ENCODE measurements at regions not wholly inside any gene's neighbourhood (a gene's known extent, or its start where the extent isn't known, plus 50 kb on each side); places are given as distances from the start of the nearest gene placed in this dataset.

DNA sequence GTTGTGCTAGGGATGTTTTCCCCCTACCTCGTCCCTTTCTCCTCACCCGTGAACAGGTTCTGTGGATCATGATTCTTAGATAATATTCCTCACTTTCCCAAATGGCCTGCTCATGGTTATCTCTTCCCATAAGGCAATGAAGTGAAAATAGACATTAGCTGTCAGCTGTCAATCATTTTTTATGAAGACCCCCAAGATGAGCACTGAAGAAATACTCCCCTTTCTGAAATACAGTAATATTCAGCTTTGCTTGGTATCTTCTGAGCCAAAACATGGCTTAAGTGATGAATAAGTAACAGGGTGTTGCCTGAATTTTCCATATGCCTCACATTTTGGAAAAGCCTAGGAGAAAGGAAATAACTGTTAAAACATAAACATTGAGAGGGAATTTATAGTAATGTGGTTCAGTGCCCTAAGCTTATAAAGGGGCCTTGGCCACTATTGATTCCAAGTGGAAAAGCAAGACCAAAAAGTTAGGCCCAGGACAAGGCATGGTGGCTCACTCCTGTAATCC, 70.7 kb upstream of the NAP1L1 start:
- no peaks in the 10 kb centered on the region for H3K27me3 Mint-ChIP-seq (ENCODE audit: low read depth)
- H3K27ac Mint-ChIP-seq, result no peak overlapping the region
- H3K36me3 Mint-ChIP-seq, result no peaks in the 10 kb centered on the region
- peaks cover 2% of the 10 kb centered on the region for H3K4me1 Mint-ChIP-seq
- no peak for DNase-seq (ENCODE audit: low spot score in 2 of 2, unreplicated experiment in 2 of 2)
- peaks cover 3% of the 10 kb centered on the region for H3K9me3 Mint-ChIP-seq
- no peak overlapping the region for H3K4me3 Mint-ChIP-seq
- no peak for TF ChIP-seq CTCF (IDR thresholded peaks at IDR 0.05; ENCODE audit: unreplicated experiment)

GRCh38 chr12:76153616-76154015, 69.1 kb upstream of the NAP1L1 start:
- H3K4me3 Mint-ChIP-seq, result no peak overlapping the region
- H3K36me3 Mint-ChIP-seq, result no peaks in the 10 kb centered on the region
- no peaks in the 10 kb centered on the region for H3K27me3 Mint-ChIP-seq (ENCODE audit: low read depth)
- TF ChIP-seq CTCF (IDR thresholded peaks at IDR 0.05; ENCODE audit: unreplicated experiment), result no peak
- no peak overlapping the region for H3K27ac Mint-ChIP-seq
- peaks cover 1% of the 10 kb centered on the region for H3K4me1 Mint-ChIP-seq
- DNase-seq (ENCODE audit: low spot score in 2 of 2, unreplicated experiment in 2 of 2), result no peak
- H3K9me3 Mint-ChIP-seq, result peaks cover 3% of the 10 kb centered on the region

DNA sequence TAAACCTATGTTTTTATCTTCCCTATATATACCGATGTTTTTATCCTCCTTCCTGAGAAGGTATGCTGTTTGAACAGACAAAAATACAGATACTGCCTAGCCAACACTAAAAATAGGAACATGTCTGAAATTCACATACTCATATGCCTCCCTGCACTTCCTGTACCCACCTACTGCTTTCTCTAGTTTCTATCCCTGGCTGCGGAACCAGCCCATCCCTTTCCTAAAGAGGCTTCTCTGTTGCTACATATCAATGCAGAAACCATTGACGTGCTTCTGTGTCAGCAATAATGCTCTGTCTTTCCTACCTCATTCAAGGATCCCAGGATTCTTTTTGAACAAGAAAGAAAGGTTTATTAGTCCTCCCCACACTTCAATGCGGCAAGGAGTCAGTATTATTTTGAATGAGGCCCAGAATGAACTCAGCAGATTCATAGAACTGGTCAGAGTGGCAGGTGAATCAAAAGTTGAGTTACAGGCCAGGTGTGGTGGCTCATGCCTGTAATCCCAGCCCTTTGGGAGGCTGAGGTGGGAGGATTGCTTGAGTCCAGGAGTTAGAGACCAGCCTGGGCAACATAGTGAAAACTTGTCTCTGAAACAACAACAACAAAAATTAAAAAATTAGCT, 67.8 kb upstream of the NAP1L1 start:
- no peak for TF ChIP-seq CTCF (IDR thresholded peaks at IDR 0.05; ENCODE audit: unreplicated experiment)
- H3K9me3 Mint-ChIP-seq, result peaks cover 3% of the 10 kb centered on the region
- H3K4me1 Mint-ChIP-seq, result no peaks in the 10 kb centered on the region
- H3K27me3 Mint-ChIP-seq (ENCODE audit: low read depth), result no peaks in the 10 kb centered on the region
- H3K36me3 Mint-ChIP-seq, result no peaks in the 10 kb centered on the region
- no peak for DNase-seq (ENCODE audit: low spot score in 2 of 2, unreplicated experiment in 2 of 2)
- no peak overlapping the region for H3K4me3 Mint-ChIP-seq
- H3K27ac Mint-ChIP-seq, result no peak overlapping the region

GRCh38 chr12:76144245-76144549, 59.7 kb upstream of the NAP1L1 start:
- no peaks in the 10 kb centered on the region for H3K9me3 Mint-ChIP-seq
- H3K36me3 Mint-ChIP-seq, result no peaks in the 10 kb centered on the region
- peak; percentile 40 to 59 for DNase-seq (ENCODE audit: low spot score in 2 of 2, unreplicated experiment in 2 of 2)
- no peak for TF ChIP-seq CTCF (IDR thresholded peaks at IDR 0.05; ENCODE audit: unreplicated experiment)
- H3K4me3 Mint-ChIP-seq, result no peak overlapping the region
- H3K4me1 Mint-ChIP-seq, result peaks cover 13% of the 10 kb centered on the region
- H3K27ac Mint-ChIP-seq, result peak overlapping the region; percentile 24
- no peaks in the 10 kb centered on the region for H3K27me3 Mint-ChIP-seq (ENCODE audit: low read depth)

- no peak overlapping the region for H3K4me3 Mint-ChIP-seq
- DNase-seq (ENCODE audit: low spot score in 2 of 2, unreplicated experiment in 2 of 2), result no peak
- no peaks in the 10 kb centered on the region for H3K27me3 Mint-ChIP-seq (ENCODE audit: low read depth)
Measured at GRCh38 chr12:76143343-76144244, 59.1 kb upstream of the NAP1L1 start.

More at GRCh38 chr12:76143343-76144244, 59.1 kb upstream of the NAP1L1 start:
- Mint-ChIP-seq H3K27ac (peak overlapping the region; percentile 24), H3K36me3 (no peaks in the 10 kb centered on the region), H3K9me3 (peaks cover 3% of the 10 kb centered on the region), H3K4me1 (peaks cover 13% of the 10 kb centered on the region)
- no peak for TF ChIP-seq CTCF (IDR thresholded peaks at IDR 0.05; ENCODE audit: unreplicated experiment)

Data from mesothelial cell of epicardium (in vitro differentiated cells).